Liver (tissue), 8 donors: ENCODE measurements at regions not wholly inside any gene's neighbourhood (a gene's known extent, or its start where the extent isn't known, plus 50 kb on each side); places are given as distances from the start of the nearest gene placed in this dataset.

Source experiments
- DNase-seq: peaks from one replicate; pipeline ENCODE4 v3.0.0-alpha.2; 2017; ENCODE audit warnings: low spot score
- H3K27ac ChIP-seq, 2 donors: one replicate each; pipeline ENCODE4 v1.7.0; 2013; ENCODE audit warnings: inconsistent platforms in 2 of 2, low read length in 2 of 2, control low read depth in 1 of 2, low read depth in 1 of 2, mild to moderate bottlenecking in 1 of 2
- H3K27me3 ChIP-seq, 4 donors: one replicate each; pipeline versions ENCODE4 v1.6.1 to v1.7.0; 2013; ENCODE audit warnings: low read length in 3 of 4, inconsistent platforms in 1 of 4, mild to moderate bottlenecking in 1 of 4, moderate library complexity in 1 of 4; ENCODE audit not compliant: control insufficient read depth in 4 of 4, insufficient read depth in 4 of 4
- H3K36me3 ChIP-seq, 4 donors: one replicate each; pipeline versions ENCODE4 v1.6.1 to v1.7.0; 2013; ENCODE audit warnings: low read length in 3 of 4, mild to moderate bottlenecking in 3 of 4, low read depth in 1 of 4, moderate library complexity in 1 of 4; ENCODE audit not compliant: control insufficient read depth in 4 of 4, insufficient read depth in 3 of 4
- H3K4me1 ChIP-seq, 4 donors: one replicate each; pipeline versions ENCODE4 v1.6.1 to v1.7.0; 2013; ENCODE audit warnings: low read length in 3 of 4, mild to moderate bottlenecking in 3 of 4, moderate library complexity in 1 of 4; ENCODE audit not compliant: control insufficient read depth in 4 of 4, insufficient read depth in 4 of 4
- H3K4me3 ChIP-seq, 3 donors: one replicate each; pipeline versions ENCODE4 v1.6.1 to v1.7.0; 2013; ENCODE audit warnings: low read length in 3 of 3, control low read depth in 1 of 3, low read depth in 1 of 3, mild to moderate bottlenecking in 1 of 3
- H3K9ac ChIP-seq, 2 donors: one replicate each; pipeline ENCODE4 v1.7.0; 2013; ENCODE audit warnings: low read length in 2 of 2, mild to moderate bottlenecking in 2 of 2, moderate library complexity in 2 of 2, control low read depth in 1 of 2, low read depth in 1 of 2
- H3K9me3 ChIP-seq, 4 donors: one replicate each; pipeline versions ENCODE4 v1.6.1 to v1.7.0; 2013; ENCODE audit warnings: low read length in 3 of 4; ENCODE audit not compliant: control insufficient read depth in 4 of 4
- EGR1 ChIP-seq, 2 donors: IDR thresholded peaks; 2 replicates each; pipeline ENCODE4 v1.6.1; 2016 to 2018; ENCODE audit warnings: antibody characterized with exemption in 2 of 2, low read depth in 2 of 2
- FOXA1 ChIP-seq: IDR thresholded peaks from 2 replicates; pipeline ENCODE4 v1.6.1; 2016; ENCODE audit warnings: antibody characterized with exemption
- GABPA ChIP-seq, 2 donors: IDR thresholded peaks in 1 of 2; conservative IDR thresholded peaks in 1 of 2; 2 replicates each; pipeline ENCODE4 v1.6.1; 2016; ENCODE audit warnings: antibody characterized with exemption in 2 of 2, mild to moderate bottlenecking in 1 of 2, moderate library complexity in 1 of 2
- HNF4G ChIP-seq: IDR thresholded peaks from 2 replicates; pipeline ENCODE4 v1.6.1; 2016; ENCODE audit warnings: antibody characterized with exemption
- JUND ChIP-seq, 2 donors: IDR thresholded peaks; 2 replicates each; pipeline ENCODE4 v1.6.1; 2016; ENCODE audit warnings: antibody characterized with exemption in 2 of 2
- RXRA ChIP-seq, 2 donors: IDR thresholded peaks; 2 replicates each; pipeline ENCODE4 v1.6.1; 2017 to 2018; ENCODE audit warnings: antibody characterized with exemption in 2 of 2, mild to moderate bottlenecking in 1 of 2
- SP1 ChIP-seq: IDR thresholded peaks from 2 replicates; pipeline ENCODE4 v1.6.1; 2018; ENCODE audit warnings: antibody characterized with exemption, mild to moderate bottlenecking
- TAF1 ChIP-seq: conservative IDR thresholded peaks from 2 replicates; pipeline ENCODE4 v1.6.1; 2016; ENCODE audit warnings: antibody characterized with exemption, mild to moderate bottlenecking
- YY1 ChIP-seq: IDR thresholded peaks from 2 replicates; pipeline ENCODE4 v1.6.1; 2016; ENCODE audit warnings: antibody characterized with exemption, mild to moderate bottlenecking
- WGBS: extraction: QIAGEN DNeasy Blood & Tissue Kit; methylation state at CpG from one replicate; pipeline ENCODE4 v1.1.7; 2013; 5-methylcytosine and 5-hydroxymethylcytosine counted together
- TF ChIP-seq, protein P1 (sequence below): IDR thresholded peaks from 2 replicates; pipeline ENCODE4 v1.6.1; 2016; ENCODE audit warnings: antibody characterized with exemption, mild to moderate bottlenecking
- TF ChIP-seq, protein P2 (sequence below): fragments of 150-350 bp; IDR thresholded peaks from 2 replicates; pipeline ENCODE4 v1.5.1; 2017; ENCODE audit warnings: improper control_type of control experiment, low read depth, low read length; ENCODE audit not compliant: missing input control
- TF ChIP-seq, protein P3 (sequence below): IDR thresholded peaks from 2 replicates; pipeline ENCODE4 v1.6.1; 2016; ENCODE audit warnings: antibody characterized with exemption
- donor health status: healthy.
- donor health status: healthy.
- donor health status: healthy.
- donor health status: healthy.
- donor health status: healthy.

DNA sequence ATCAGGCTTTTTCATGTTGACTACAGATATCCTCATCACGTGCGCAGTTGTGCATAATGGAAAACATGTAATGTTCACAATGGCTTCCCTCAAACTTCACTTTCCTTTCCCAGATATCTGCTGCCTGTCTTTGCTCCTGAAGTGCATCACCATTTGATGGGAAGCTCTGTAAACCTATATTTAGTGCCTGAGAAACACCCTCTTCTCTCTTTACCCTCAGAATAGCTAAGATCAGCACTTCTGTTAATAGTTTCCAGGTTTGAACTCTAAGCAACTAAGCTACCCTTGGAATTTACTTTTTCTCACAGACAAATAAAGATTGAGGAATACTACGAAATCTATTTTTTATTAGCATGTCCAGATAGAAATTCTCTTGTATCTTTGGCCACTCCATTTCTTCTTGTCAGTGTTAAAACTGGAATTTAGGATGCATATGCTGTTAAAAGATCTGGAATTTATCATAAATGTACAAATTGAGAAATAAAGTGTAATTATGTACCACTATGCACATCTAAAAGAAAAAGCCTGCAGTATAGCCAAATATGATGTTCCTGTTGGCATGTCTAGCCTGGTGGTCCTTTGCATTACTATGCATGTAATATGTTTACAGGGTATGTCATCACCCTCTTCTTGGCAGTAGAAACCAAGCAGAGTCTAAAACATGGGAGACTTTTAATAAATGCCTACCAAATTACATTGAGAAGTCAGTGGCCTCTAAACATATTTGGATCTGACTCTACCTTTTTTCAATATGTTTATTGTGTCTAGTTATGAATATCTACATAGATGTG is 278.7 kb downstream of the FIGN start:
- Histone ChIP-seq H3K9me3 (no peaks in the 10 kb centered on the region), H3K36me3 (no peaks in the 10 kb centered on the region), H3K27ac (no peak overlapping the region), H3K9ac (no peak overlapping the region), H3K4me1 (no peaks in the 10 kb centered on the region), H3K4me3 (no peak overlapping the region), H3K27me3 (no peaks in the 10 kb centered on the region)
- no peak for TF ChIP-seq HNF4G
- no peak for TF ChIP-seq YY1
- TF ChIP-seq, protein P1, sequence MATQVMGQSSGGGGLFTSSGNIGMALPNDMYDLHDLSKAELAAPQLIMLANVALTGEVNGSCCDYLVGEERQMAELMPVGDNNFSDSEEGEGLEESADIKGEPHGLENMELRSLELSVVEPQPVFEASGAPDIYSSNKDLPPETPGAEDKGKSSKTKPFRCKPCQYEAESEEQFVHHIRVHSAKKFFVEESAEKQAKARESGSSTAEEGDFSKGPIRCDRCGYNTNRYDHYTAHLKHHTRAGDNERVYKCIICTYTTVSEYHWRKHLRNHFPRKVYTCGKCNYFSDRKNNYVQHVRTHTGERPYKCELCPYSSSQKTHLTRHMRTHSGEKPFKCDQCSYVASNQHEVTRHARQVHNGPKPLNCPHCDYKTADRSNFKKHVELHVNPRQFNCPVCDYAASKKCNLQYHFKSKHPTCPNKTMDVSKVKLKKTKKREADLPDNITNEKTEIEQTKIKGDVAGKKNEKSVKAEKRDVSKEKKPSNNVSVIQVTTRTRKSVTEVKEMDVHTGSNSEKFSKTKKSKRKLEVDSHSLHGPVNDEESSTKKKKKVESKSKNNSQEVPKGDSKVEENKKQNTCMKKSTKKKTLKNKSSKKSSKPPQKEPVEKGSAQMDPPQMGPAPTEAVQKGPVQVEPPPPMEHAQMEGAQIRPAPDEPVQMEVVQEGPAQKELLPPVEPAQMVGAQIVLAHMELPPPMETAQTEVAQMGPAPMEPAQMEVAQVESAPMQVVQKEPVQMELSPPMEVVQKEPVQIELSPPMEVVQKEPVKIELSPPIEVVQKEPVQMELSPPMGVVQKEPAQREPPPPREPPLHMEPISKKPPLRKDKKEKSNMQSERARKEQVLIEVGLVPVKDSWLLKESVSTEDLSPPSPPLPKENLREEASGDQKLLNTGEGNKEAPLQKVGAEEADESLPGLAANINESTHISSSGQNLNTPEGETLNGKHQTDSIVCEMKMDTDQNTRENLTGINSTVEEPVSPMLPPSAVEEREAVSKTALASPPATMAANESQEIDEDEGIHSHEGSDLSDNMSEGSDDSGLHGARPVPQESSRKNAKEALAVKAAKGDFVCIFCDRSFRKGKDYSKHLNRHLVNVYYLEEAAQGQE = no peak
- WGBS = 76% methylated on average over 3 of the region's 3 CpGs
- DNase-seq = no peak

DNA sequence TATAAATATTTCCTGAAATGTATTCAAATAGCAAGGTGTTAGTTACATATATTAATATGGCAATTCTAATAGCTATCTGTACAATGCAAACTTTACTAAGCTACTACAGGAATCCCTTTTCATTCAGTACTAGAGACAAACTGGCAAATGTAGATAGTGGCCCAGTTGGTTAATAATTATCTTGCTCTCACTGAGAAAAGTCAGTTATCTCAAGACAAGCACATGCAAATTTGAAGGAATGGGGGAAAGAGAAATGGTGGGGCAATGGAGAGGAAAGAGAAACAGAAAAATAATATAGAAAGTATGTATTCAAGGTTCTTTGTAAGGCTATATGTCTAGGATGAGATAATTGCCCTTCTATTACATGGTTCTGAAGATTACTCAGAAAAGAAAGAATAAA is 280.0 kb downstream of the FIGN start:
- TF ChIP-seq, protein P2, sequence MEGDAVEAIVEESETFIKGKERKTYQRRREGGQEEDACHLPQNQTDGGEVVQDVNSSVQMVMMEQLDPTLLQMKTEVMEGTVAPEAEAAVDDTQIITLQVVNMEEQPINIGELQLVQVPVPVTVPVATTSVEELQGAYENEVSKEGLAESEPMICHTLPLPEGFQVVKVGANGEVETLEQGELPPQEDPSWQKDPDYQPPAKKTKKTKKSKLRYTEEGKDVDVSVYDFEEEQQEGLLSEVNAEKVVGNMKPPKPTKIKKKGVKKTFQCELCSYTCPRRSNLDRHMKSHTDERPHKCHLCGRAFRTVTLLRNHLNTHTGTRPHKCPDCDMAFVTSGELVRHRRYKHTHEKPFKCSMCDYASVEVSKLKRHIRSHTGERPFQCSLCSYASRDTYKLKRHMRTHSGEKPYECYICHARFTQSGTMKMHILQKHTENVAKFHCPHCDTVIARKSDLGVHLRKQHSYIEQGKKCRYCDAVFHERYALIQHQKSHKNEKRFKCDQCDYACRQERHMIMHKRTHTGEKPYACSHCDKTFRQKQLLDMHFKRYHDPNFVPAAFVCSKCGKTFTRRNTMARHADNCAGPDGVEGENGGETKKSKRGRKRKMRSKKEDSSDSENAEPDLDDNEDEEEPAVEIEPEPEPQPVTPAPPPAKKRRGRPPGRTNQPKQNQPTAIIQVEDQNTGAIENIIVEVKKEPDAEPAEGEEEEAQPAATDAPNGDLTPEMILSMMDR = no peak
- TF ChIP-seq SP1 = no peak
- TF ChIP-seq RXRA (IDR thresholded peaks at IDR 0.05) = no peak
- TF ChIP-seq GABPA (IDR thresholded peaks at IDR 0.05 in 1 of 2, conservative IDR thresholded peaks at IDR 0.05 in 1 of 2) = no peak
- TF ChIP-seq YY1 = no peak
- TF ChIP-seq FOXA1 = no peak
- TF ChIP-seq, protein P1 = no peak
- no peak for TF ChIP-seq HNF4G
- TF ChIP-seq EGR1 (IDR thresholded peaks at IDR 0.05; ENCODE audit: low read depth in 2 of 2) = no peak
- no peak for TF ChIP-seq JUND (IDR thresholded peaks at IDR 0.05)
- TF ChIP-seq TAF1 = no peak
- TF ChIP-seq, protein P3, sequence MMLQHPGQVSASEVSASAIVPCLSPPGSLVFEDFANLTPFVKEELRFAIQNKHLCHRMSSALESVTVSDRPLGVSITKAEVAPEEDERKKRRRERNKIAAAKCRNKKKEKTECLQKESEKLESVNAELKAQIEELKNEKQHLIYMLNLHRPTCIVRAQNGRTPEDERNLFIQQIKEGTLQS = no peak
- Histone ChIP-seq H3K36me3 (no peaks in the 10 kb centered on the region), H3K9ac (no peak overlapping the region), H3K4me1 (no peaks in the 10 kb centered on the region), H3K9me3 (no peaks in the 10 kb centered on the region), H3K27ac (no peak overlapping the region), H3K27me3 (no peaks in the 10 kb centered on the region), H3K4me3 (no peak overlapping the region)
- DNase-seq = no peak
